Transverse colon (tissue), 4 donors: ENCODE measurements at regions not wholly inside any gene's neighbourhood (a gene's known extent, or its start where the extent isn't known, plus 50 kb on each side); places are given as distances from the start of the nearest gene placed in this dataset.

Source experiments
- DNase-seq: peaks from one replicate; pipeline ENCODE4 v3.0.0-alpha.2; 2019
- H3K27ac ChIP-seq, 4 donors: fragments of 200-600 bp; sonication (generic); 2 replicates each; pipeline ENCODE4 v1.5.1; 2016 to 2018; ENCODE audit warnings: inconsistent platforms in 4 of 4
- H3K27me3 ChIP-seq: fragments of 200-600 bp; sonication (generic); 2 replicates; pipeline ENCODE4 v1.5.1; 2017; ENCODE audit warnings: inconsistent platforms
- H3K36me3 ChIP-seq, 4 donors: fragments of 200-600 bp; sonication (generic); 2 replicates each; pipeline ENCODE4 v1.5.1; 2017 to 2019; ENCODE audit warnings: inconsistent platforms in 4 of 4
- H3K4me1 ChIP-seq, 4 donors: fragments of 200-600 bp; sonication (generic); 2 replicates each; pipeline ENCODE4 v1.5.1; 2017 to 2020; ENCODE audit warnings: inconsistent platforms in 4 of 4
- H3K4me3 ChIP-seq, 4 donors: fragments of 200-600 bp; sonication (generic); 1 replicate in 1 of 4; 2 replicates in 3 of 4; pipeline versions ENCODE4 v1.5.1 to v1.6.1; 2017 to 2019; ENCODE audit warnings: inconsistent platforms in 4 of 4
- H3K9me3 ChIP-seq, 2 donors: fragments of 200-600 bp; sonication (generic); 2 replicates each; pipeline ENCODE4 v1.5.1; 2017 to 2019; ENCODE audit warnings: inconsistent platforms in 2 of 2
- CTCF ChIP-seq, 5 experiments: fragments of 200-600 bp in 3 of 5; fragments of 450-650 bp in 2 of 5; sonication (generic) in 3 of 5; IDR thresholded peaks; 1 replicate in 2 of 5; 2 replicates in 3 of 5; pipeline ENCODE4 v1.5.1; 2016 to 2017; ENCODE audit warnings: antibody characterized with exemption in 5 of 5, inconsistent platforms in 3 of 5, mild to moderate bottlenecking in 2 of 5, moderate library complexity in 1 of 5
- EP300 ChIP-seq: sonication (generic); formaldehyde crosslinking; IDR thresholded peaks from one replicate; pipeline ENCODE4 v1.6.1; 2017; ENCODE audit warnings: antibody characterized with exemption, low read depth
- POLR2A ChIP-seq: fragments of 450-650 bp; IDR thresholded peaks from one replicate; pipeline ENCODE4 v1.6.1; 2016; ENCODE audit warnings: antibody characterized with exemption, mild to moderate bottlenecking, moderate library complexity
- POLR2AphosphoS5 ChIP-seq, 3 donors: sonication (generic); formaldehyde crosslinking; IDR thresholded peaks; one replicate each; pipeline ENCODE4 v1.6.1; 2016; ENCODE audit warnings: antibody characterized with exemption in 3 of 3
- WGBS, 2 donors: methylation state at CpG; one replicate each; pipeline ENCODE4 v1.1.5; 2018; ENCODE audit warnings: low coverage in 1 of 2; 5-methylcytosine and 5-hydroxymethylcytosine counted together
- in situ Hi-C, 4 donors: fragments of 200-750 bp; cut with MboI; loops; one replicate each; pipeline versions ENCODE4 v1.15.0 to v1.15.1; 2017; ENCODE audit warnings: low sequenced_read_pairs in 3 of 4, low pct_ligation_motif_present in 1 of 4, low pct_unique_long_range_greater_than_20kb in 1 of 4
- intact Hi-C: fragments of 100-400 bp; cut with DNase I; formaldehyde crosslinking; loops from one replicate; pipeline ENCODE4 v1.15.1; 2023; ENCODE audit warnings: low total_unique reads

- WGBS, 2 donors: 85 to 97% methylated on average over 2 of the region's 2 CpGs
- no peaks in the 10 kb centered on the region for H3K27me3 ChIP-seq
- H3K27ac ChIP-seq: no peak overlapping the region
- no peaks in the 10 kb centered on the region for H3K4me1 ChIP-seq
- no peak for DNase-seq
- no peaks in the 10 kb centered on the region for H3K9me3 ChIP-seq
- no peak for TF ChIP-seq POLR2AphosphoS5 (IDR thresholded peaks at IDR 0.05)
- TF ChIP-seq CTCF (IDR thresholded peaks at IDR 0.05): no peak
- TF ChIP-seq EP300: no peak
- no peak for TF ChIP-seq POLR2A
- H3K4me3 ChIP-seq: no peak overlapping the region
- no peaks in the 10 kb centered on the region for H3K36me3 ChIP-seq
- in situ Hi-C loops: no loop called here
- intact Hi-C loops: no loop called here
Observed at GRCh38 chr1:98196012-98196411, 275.2 kb upstream of the DPYD start.

GRCh38 chr1:98188774-98189173, 267.9 kb upstream of the DPYD start:
- Histone ChIP-seq H3K27ac (no peak overlapping the region), H3K4me1 (no peaks in the 10 kb centered on the region), H3K4me3 (no peak overlapping the region), H3K36me3 (no peaks in the 10 kb centered on the region), H3K27me3 (no peaks in the 10 kb centered on the region), H3K9me3 (no peaks in the 10 kb centered on the region)
- in situ Hi-C loops (no loop called here), intact Hi-C loops (no loop called here)
- WGBS, 2 donors: 28 to 67% methylated on average over 1 of the region's 1 CpG
- no peak for TF ChIP-seq EP300
- TF ChIP-seq CTCF (IDR thresholded peaks at IDR 0.05): no peak
- no peak for DNase-seq

GRCh38 chr1:98184856-98185255, 264.0 kb upstream of the DPYD start:
- Histone ChIP-seq H3K27ac (no peak overlapping the region), H3K9me3 (no peaks in the 10 kb centered on the region), H3K4me1 (no peaks in the 10 kb centered on the region), H3K4me3 (no peak overlapping the region), H3K36me3 (no peaks in the 10 kb centered on the region), H3K27me3 (no peaks in the 10 kb centered on the region)
- in situ Hi-C loops (no loop called here), intact Hi-C loops (no loop called here)
- DNase-seq: no peak
- TF ChIP-seq CTCF (IDR thresholded peaks at IDR 0.05): no peak
- no peak for TF ChIP-seq EP300
- WGBS, 2 donors: 86 to 100% methylated on average over 1 to 2 of the region's 2 CpGs

- TF ChIP-seq CTCF (IDR thresholded peaks at IDR 0.05): no peak
- TF ChIP-seq POLR2A: no peak
- TF ChIP-seq POLR2AphosphoS5 (IDR thresholded peaks at IDR 0.05): no peak
- TF ChIP-seq EP300: no peak
Observed at GRCh38 chr1:98181036-98181764, 260.4 kb upstream of the DPYD start.

More at GRCh38 chr1:98181036-98181764, 260.4 kb upstream of the DPYD start:
- Histone ChIP-seq H3K4me1 (no peaks in the 10 kb centered on the region), H3K9me3 (no peaks in the 10 kb centered on the region), H3K36me3 (no peaks in the 10 kb centered on the region), H3K27ac (no peak overlapping the region), H3K4me3 (no peak overlapping the region), H3K27me3 (no peaks in the 10 kb centered on the region)
- 85% methylated on average over 1 of the region's 1 CpG; no CpG with 5 or more reads in 1 of the 2 donors for WGBS, 2 donors
- in situ Hi-C loops: no loop called here
- intact Hi-C loops: no loop called here
- no peak for DNase-seq
